Panc1 (cell line): ENCODE measurements at regions not wholly inside any gene's neighbourhood (a gene's known extent, or its start where the extent isn't known, plus 50 kb on each side); places are given as distances from the start of the nearest gene placed in this dataset.

ENCODE experiments used
- ATAC-seq: fragments of 200-7000 bp; cut with Tn5 transposase; 2 replicates; pipeline ENCODE4 v1.9.1; 2020; ENCODE audit warnings: mild to moderate bottlenecking, moderate library complexity
- BruUV-seq: library from RNA; stranded (reverse); fragments of 400-500 nt; replicated peaks from 2 replicates; lab custom pipeline; 2021; lab: Mats Ljungman, UMichigan
- CTCF ChIA-PET: fragments of 300-600 bp; sonication (Branson Sonifier 250); formaldehyde crosslinking; loops from one replicate; lab custom pipeline; 2022; ENCODE audit warnings: antibody characterized with exemption; lab: Charles Lee
- POLR2A ChIA-PET: fragments of 300-600 bp; sonication (Branson Sonifier 250); formaldehyde crosslinking; loops from one replicate; lab custom pipeline; 2022; ENCODE audit warnings: antibody characterized with exemption; lab: Charles Lee
- DNase-seq: peaks from one replicate; pipeline ENCODE4 v3.0.0-alpha.2; 2010; ENCODE audit warnings: low read depth, low spot score
- H3K27ac ChIP-seq: 2 replicates; pipeline ENCODE4 v1.5.1; 2011; ENCODE audit warnings: mild to moderate bottlenecking, low read length, inconsistent platforms
- H3K27me3 ChIP-seq: fragments of 200-500 bp; sonication (Bioruptor generic); 2 replicates; pipeline ENCODE4 v1.6.0; 2014; ENCODE audit warnings: low read length, inconsistent platforms; ENCODE audit not compliant: control insufficient read depth, insufficient read depth
- H3K36me3 ChIP-seq: fragments of 200-500 bp; sonication (Bioruptor generic); 2 replicates; pipeline ENCODE4 v1.5.1; 2014; ENCODE audit warnings: inconsistent platforms, mild to moderate bottlenecking, low read length, moderate library complexity; ENCODE audit not compliant: control insufficient read depth, insufficient read depth
- H3K4me1 ChIP-seq: 2 replicates; pipeline ENCODE4 v1.5.1; 2011; ENCODE audit warnings: inconsistent platforms, mild to moderate bottlenecking, low read length, moderate library complexity; ENCODE audit not compliant: control insufficient read depth, insufficient read depth
- H3K4me3 ChIP-seq, 2 experiments: 2 replicates each; pipeline ENCODE4 v1.5.1; 2011 to 2012; ENCODE audit warnings: low read depth in 2 of 2, low read length in 2 of 2, mild to moderate bottlenecking in 2 of 2, inconsistent platforms in 1 of 2, moderate library complexity in 1 of 2
- H3K9me3 ChIP-seq: fragments of 200-500 bp; sonication (Bioruptor generic); 2 replicates; pipeline ENCODE4 v1.5.1; 2014; ENCODE audit warnings: low read depth, mild to moderate bottlenecking, inconsistent platforms, low read length, moderate library complexity; ENCODE audit not compliant: control insufficient read depth, insufficient read depth
- POLR2AphosphoS5 ChIP-seq: IDR thresholded peaks from 2 replicates; pipeline ENCODE4 v1.6.1; 2012; ENCODE audit warnings: mild to moderate bottlenecking, low read depth, low read length, moderate library complexity
- SIN3A ChIP-seq: IDR thresholded peaks from 2 replicates; pipeline ENCODE4 v1.6.1; 2012; ENCODE audit warnings: low read depth, mild to moderate bottlenecking, low read length, moderate library complexity, borderline replicate concordance; ENCODE audit not compliant: insufficient read depth
- TCF7L2 ChIP-seq: IDR thresholded peaks from 2 replicates; pipeline ENCODE4 v1.6.1; 2011; ENCODE audit warnings: mild to moderate bottlenecking, low read depth, low read length, inconsistent platforms
- in situ Hi-C: cut with HindIII; loops from 2 replicates; pipeline ENCODE4 v1.10.0; 2016; ENCODE audit warnings: low sequenced_read_pairs, low pct_unique_long_range_greater_than_20kb
- intact Hi-C: fragments of 100-400 bp; cut with micrococcal nuclease; formaldehyde crosslinking; loops from one replicate; pipeline ENCODE4 v1.10.0; 2022; ENCODE audit not compliant: unreplicated experiment
- TF ChIP-seq, protein P1 (sequence below), 2 experiments: IDR thresholded peaks; 2 replicates each; pipeline ENCODE4 v1.6.1; 2011 to 2012; ENCODE audit warnings: low read depth in 2 of 2, control low read depth in 1 of 2, low read length in 1 of 2, mild to moderate bottlenecking in 1 of 2, moderate library complexity in 1 of 2; ENCODE audit not compliant: insufficient read depth in 1 of 2
- TF ChIP-seq, protein P2 (sequence below): fragments of 450-650 bp; IDR thresholded peaks from 2 replicates; pipeline ENCODE4 v1.5.1; 2017; ENCODE audit warnings: mild to moderate bottlenecking

DNA sequence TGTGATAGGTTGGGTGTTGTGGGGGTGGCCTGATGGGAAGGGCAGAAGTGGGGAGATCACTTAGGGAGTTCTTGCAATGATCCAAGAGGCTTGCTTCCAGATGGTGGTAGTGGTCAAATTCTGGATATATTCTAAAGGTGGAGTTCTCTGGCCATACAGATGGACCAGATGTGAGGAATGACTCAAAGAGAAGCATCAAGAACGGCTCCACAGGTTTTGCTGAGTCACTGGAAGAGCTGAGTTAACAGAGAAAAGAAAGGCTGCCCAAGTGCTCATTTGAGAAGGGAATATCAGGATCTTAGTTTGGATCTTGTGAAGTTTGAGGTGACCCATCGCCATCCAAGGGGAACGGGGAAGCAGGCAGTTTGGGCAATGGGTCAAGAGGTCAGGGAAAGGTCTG is 192.9 kb upstream of the GALNT2 start:
- Histone ChIP-seq H3K27ac (no peak overlapping the region), H3K4me3 (no peak overlapping the region), H3K4me1 (no peaks in the 10 kb centered on the region), H3K27me3 (no peaks in the 10 kb centered on the region; the same call in 1 of the 2 replicates), H3K36me3 (no peaks in the 10 kb centered on the region), H3K9me3 (no peaks in the 10 kb centered on the region)
- intact Hi-C loops (no loop called here), in situ Hi-C loops (no loop called here)
- no TSS peak for BruUV-seq
- ATAC-seq (no peak), DNase-seq (no peak)
- TF ChIP-seq TCF7L2 (no peak), SIN3A (no peak), POLR2AphosphoS5 (no peak)
- TF ChIP-seq, protein P1, sequence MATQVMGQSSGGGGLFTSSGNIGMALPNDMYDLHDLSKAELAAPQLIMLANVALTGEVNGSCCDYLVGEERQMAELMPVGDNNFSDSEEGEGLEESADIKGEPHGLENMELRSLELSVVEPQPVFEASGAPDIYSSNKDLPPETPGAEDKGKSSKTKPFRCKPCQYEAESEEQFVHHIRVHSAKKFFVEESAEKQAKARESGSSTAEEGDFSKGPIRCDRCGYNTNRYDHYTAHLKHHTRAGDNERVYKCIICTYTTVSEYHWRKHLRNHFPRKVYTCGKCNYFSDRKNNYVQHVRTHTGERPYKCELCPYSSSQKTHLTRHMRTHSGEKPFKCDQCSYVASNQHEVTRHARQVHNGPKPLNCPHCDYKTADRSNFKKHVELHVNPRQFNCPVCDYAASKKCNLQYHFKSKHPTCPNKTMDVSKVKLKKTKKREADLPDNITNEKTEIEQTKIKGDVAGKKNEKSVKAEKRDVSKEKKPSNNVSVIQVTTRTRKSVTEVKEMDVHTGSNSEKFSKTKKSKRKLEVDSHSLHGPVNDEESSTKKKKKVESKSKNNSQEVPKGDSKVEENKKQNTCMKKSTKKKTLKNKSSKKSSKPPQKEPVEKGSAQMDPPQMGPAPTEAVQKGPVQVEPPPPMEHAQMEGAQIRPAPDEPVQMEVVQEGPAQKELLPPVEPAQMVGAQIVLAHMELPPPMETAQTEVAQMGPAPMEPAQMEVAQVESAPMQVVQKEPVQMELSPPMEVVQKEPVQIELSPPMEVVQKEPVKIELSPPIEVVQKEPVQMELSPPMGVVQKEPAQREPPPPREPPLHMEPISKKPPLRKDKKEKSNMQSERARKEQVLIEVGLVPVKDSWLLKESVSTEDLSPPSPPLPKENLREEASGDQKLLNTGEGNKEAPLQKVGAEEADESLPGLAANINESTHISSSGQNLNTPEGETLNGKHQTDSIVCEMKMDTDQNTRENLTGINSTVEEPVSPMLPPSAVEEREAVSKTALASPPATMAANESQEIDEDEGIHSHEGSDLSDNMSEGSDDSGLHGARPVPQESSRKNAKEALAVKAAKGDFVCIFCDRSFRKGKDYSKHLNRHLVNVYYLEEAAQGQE (IDR thresholded peaks at IDR 0.05; ENCODE audit: insufficient read depth in 1 of 2, low read depth in 2 of 2, low read length in 1 of 2): no peak
- TF ChIP-seq, protein P2, sequence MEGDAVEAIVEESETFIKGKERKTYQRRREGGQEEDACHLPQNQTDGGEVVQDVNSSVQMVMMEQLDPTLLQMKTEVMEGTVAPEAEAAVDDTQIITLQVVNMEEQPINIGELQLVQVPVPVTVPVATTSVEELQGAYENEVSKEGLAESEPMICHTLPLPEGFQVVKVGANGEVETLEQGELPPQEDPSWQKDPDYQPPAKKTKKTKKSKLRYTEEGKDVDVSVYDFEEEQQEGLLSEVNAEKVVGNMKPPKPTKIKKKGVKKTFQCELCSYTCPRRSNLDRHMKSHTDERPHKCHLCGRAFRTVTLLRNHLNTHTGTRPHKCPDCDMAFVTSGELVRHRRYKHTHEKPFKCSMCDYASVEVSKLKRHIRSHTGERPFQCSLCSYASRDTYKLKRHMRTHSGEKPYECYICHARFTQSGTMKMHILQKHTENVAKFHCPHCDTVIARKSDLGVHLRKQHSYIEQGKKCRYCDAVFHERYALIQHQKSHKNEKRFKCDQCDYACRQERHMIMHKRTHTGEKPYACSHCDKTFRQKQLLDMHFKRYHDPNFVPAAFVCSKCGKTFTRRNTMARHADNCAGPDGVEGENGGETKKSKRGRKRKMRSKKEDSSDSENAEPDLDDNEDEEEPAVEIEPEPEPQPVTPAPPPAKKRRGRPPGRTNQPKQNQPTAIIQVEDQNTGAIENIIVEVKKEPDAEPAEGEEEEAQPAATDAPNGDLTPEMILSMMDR: no peak
- POLR2A ChIA-PET: no interaction called here
- CTCF ChIA-PET: no interaction called here

DNA sequence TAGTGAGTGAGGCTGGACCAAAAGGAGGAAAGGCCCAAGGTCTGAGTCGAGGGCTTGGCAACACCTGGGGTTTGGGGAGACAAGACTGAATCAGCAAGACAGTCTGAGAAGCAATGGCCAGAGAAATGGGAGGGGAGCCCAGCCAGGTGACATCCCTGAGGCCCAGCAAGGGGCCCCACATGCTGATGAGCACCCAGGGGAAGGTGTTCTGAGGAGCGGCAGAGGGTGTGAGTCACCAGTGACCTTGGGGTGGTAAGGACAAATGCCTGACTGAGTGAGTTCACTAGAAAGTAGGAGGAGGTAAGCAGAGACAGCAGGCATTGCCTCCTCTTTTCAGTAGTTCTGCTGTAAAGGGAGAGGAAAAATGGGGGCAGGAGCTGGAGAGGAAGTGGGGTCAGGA is 192.4 kb upstream of the GALNT2 start:
- ATAC-seq: no peak
- TF ChIP-seq POLR2AphosphoS5: no peak
- TF ChIP-seq, protein P1 (IDR thresholded peaks at IDR 0.05; ENCODE audit: insufficient read depth in 1 of 2, low read depth in 2 of 2, low read length in 1 of 2): no peak
- TF ChIP-seq TCF7L2: no peak
- no peak for TF ChIP-seq SIN3A
- TF ChIP-seq, protein P2: no peak
- CTCF ChIA-PET: no interaction called here
- Histone ChIP-seq H3K27me3 (peaks cover 4% of the 10 kb centered on the region; the same call in 1 of the 2 replicates), H3K36me3 (no peaks in the 10 kb centered on the region), H3K4me1 (no peaks in the 10 kb centered on the region), H3K4me3 (no peak overlapping the region), H3K9me3 (no peaks in the 10 kb centered on the region), H3K27ac (no peak overlapping the region)
- no TSS peak for BruUV-seq
- in situ Hi-C loops: no loop called here
- intact Hi-C loops: no loop called here
- DNase-seq: no peak
- POLR2A ChIA-PET: no interaction called here
